HEK293T (cell line): ENCODE measurements at regions not wholly inside any gene's neighbourhood (a gene's known extent, or its start where the extent isn't known, plus 50 kb on each side); places are given as distances from the start of the nearest gene placed in this dataset.

ENCODE experiments used
- BHLHE40 ChIP-seq: fragments of 450-650 bp; IDR thresholded peaks from 2 replicates; pipeline ENCODE4 v1.6.1; 2016; ENCODE audit warnings: mild to moderate bottlenecking, moderate library complexity, borderline replicate concordance
- ELF4 ChIP-seq: fragments of 450-650 bp; IDR thresholded peaks from 2 replicates; pipeline ENCODE4 v1.6.1; 2017; ENCODE audit warnings: antibody characterized with exemption
- FOXM1 ChIP-seq: fragments of 450-650 bp; IDR thresholded peaks from 2 replicates; pipeline ENCODE4 v1.6.1; 2017; ENCODE audit warnings: mild to moderate bottlenecking, borderline replicate concordance
- LEF1 ChIP-seq: fragments of 450-650 bp; IDR thresholded peaks from 2 replicates; pipeline ENCODE4 v1.6.1; 2017; ENCODE audit warnings: mild to moderate bottlenecking, borderline replicate concordance
- NFRKB ChIP-seq: fragments of 450-650 bp; IDR thresholded peaks from 2 replicates; pipeline ENCODE4 v1.6.1; 2016; ENCODE audit warnings: mild to moderate bottlenecking, moderate library complexity
- PKNOX1 ChIP-seq: fragments of 450-650 bp; IDR thresholded peaks from 2 replicates; pipeline ENCODE4 v1.6.1; 2016
- SP1 ChIP-seq: fragments of 450-650 bp; IDR thresholded peaks from 2 replicates; pipeline ENCODE4 v1.6.1; 2017
- TARDBP ChIP-seq: fragments of 450-650 bp; IDR thresholded peaks from 2 replicates; pipeline ENCODE4 v1.6.1; 2016

- TF ChIP-seq ELF4 (no peak), SP1 (no peak), BHLHE40 (no peak), LEF1 (no peak), TARDBP (no peak), FOXM1 (no peak), PKNOX1 (no peak), NFRKB (no peak)
Observed at GRCh38 chr3:13168391-13168790, 95.2 kb upstream of the IQSEC1 start.
